HEK293T (cell line): ENCODE measurements at regions not wholly inside any gene's neighbourhood (a gene's known extent, or its start where the extent isn't known, plus 50 kb on each side); places are given as distances from the start of the nearest gene placed in this dataset.

Source experiments
- CTCF ChIA-PET: fragments of 350-600 bp; formaldehyde crosslinking; extraction: SDS; loops from one replicate; lab custom pipeline; 2021; ENCODE audit warnings: antibody characterized with exemption, inconsistent platforms; lab: Yijun Ruan, JAX
- POLR2A ChIA-PET: fragments of 350-600 bp; formaldehyde crosslinking; extraction: SDS; loops from one replicate; lab custom pipeline; 2020; ENCODE audit warnings: antibody characterized with exemption, inconsistent platforms; lab: Yijun Ruan, JAX
- DNase-seq: peaks from one replicate; pipeline ENCODE4 v3.0.0; 2012; ENCODE audit warnings: mixed read lengths; ENCODE audit errors: extremely low spot score
- ARNT ChIP-seq: fragments of 450-650 bp; IDR thresholded peaks from 2 replicates; pipeline ENCODE4 v1.6.1; 2017; ENCODE audit warnings: mild to moderate bottlenecking
- BHLHE40 ChIP-seq: fragments of 450-650 bp; IDR thresholded peaks from 2 replicates; pipeline ENCODE4 v1.6.1; 2016; ENCODE audit warnings: mild to moderate bottlenecking, moderate library complexity, borderline replicate concordance
- CTBP1 ChIP-seq: fragments of 450-650 bp; IDR thresholded peaks from 2 replicates; pipeline ENCODE4 v1.6.1; 2016; ENCODE audit warnings: borderline replicate concordance
- ELF4 ChIP-seq: fragments of 450-650 bp; IDR thresholded peaks from 2 replicates; pipeline ENCODE4 v1.6.1; 2017; ENCODE audit warnings: antibody characterized with exemption
- FOXA1 ChIP-seq: fragments of 450-650 bp; IDR thresholded peaks from 2 replicates; pipeline ENCODE4 v1.6.1; 2016; ENCODE audit warnings: mild to moderate bottlenecking
- FOXK2 ChIP-seq: fragments of 450-650 bp; IDR thresholded peaks from 2 replicates; pipeline ENCODE4 v1.6.1; 2016; ENCODE audit warnings: mild to moderate bottlenecking
- FOXM1 ChIP-seq: fragments of 450-650 bp; IDR thresholded peaks from 2 replicates; pipeline ENCODE4 v1.6.1; 2017; ENCODE audit warnings: mild to moderate bottlenecking, borderline replicate concordance
- HDGF ChIP-seq: fragments of 450-650 bp; IDR thresholded peaks from 2 replicates; pipeline ENCODE4 v1.6.1; 2017; ENCODE audit warnings: antibody characterized with exemption, borderline replicate concordance
- L3MBTL2 ChIP-seq: fragments of 450-650 bp; conservative IDR thresholded peaks from 2 replicates; pipeline ENCODE4 v1.6.1; 2016; ENCODE audit warnings: mild to moderate bottlenecking
- LEF1 ChIP-seq: fragments of 450-650 bp; IDR thresholded peaks from 2 replicates; pipeline ENCODE4 v1.6.1; 2017; ENCODE audit warnings: mild to moderate bottlenecking, borderline replicate concordance
- NFRKB ChIP-seq: fragments of 450-650 bp; IDR thresholded peaks from 2 replicates; pipeline ENCODE4 v1.6.1; 2016; ENCODE audit warnings: mild to moderate bottlenecking, moderate library complexity
- SP1 ChIP-seq: fragments of 450-650 bp; IDR thresholded peaks from 2 replicates; pipeline ENCODE4 v1.6.1; 2017
- SUZ12 ChIP-seq: fragments of 450-650 bp; IDR thresholded peaks from 2 replicates; pipeline ENCODE4 v1.6.1; 2016; ENCODE audit warnings: mild to moderate bottlenecking
- TARDBP ChIP-seq: fragments of 450-650 bp; IDR thresholded peaks from 2 replicates; pipeline ENCODE4 v1.6.1; 2016
- ZNF384 ChIP-seq: fragments of 450-650 bp; IDR thresholded peaks from 2 replicates; pipeline ENCODE4 v1.6.1; 2016
- TF ChIP-seq, protein P1 (sequence below): fragments of 450-650 bp; IDR thresholded peaks from 2 replicates; pipeline ENCODE4 v1.6.1; 2016

DNA sequence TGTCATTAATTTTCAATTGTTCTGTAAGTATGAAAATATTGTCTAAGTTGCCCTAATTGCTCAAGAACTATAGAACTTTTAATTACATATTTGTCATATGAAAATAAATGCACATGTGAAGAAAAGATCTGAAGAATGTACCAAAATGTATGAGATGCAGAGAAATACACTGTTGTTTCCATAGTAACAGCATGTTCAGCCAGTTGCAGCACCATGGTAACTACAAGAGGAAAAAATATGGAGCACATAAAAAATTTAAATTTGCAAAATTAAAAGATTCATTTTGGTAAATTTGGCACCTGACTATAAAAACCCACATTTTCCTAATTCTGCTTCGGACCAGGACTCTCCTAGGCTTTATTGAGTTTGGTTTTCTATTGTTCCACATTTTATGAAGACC lies 1170.0 kb upstream of the MIR17HG start:
- CTCF ChIA-PET = interaction anchor here (0.9 kb wide), 1 partner anchor 23 kb away, joined by 3 read pairs; no protein-coding TSS in a partner anchor
- TF ChIP-seq BHLHE40 = no peak
- TF ChIP-seq FOXA1 = no peak
- TF ChIP-seq SUZ12 = no peak
- TF ChIP-seq TARDBP = no peak
- no peak for TF ChIP-seq ARNT
- TF ChIP-seq, protein P1, sequence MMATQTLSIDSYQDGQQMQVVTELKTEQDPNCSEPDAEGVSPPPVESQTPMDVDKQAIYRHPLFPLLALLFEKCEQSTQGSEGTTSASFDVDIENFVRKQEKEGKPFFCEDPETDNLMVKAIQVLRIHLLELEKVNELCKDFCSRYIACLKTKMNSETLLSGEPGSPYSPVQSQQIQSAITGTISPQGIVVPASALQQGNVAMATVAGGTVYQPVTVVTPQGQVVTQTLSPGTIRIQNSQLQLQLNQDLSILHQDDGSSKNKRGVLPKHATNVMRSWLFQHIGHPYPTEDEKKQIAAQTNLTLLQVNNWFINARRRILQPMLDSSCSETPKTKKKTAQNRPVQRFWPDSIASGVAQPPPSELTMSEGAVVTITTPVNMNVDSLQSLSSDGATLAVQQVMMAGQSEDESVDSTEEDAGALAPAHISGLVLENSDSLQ = no peak
- TF ChIP-seq SP1 = no peak
- no peak for TF ChIP-seq FOXK2
- no peak for TF ChIP-seq CTBP1
- no peak for DNase-seq
- POLR2A ChIA-PET = no interaction called here

DNA sequence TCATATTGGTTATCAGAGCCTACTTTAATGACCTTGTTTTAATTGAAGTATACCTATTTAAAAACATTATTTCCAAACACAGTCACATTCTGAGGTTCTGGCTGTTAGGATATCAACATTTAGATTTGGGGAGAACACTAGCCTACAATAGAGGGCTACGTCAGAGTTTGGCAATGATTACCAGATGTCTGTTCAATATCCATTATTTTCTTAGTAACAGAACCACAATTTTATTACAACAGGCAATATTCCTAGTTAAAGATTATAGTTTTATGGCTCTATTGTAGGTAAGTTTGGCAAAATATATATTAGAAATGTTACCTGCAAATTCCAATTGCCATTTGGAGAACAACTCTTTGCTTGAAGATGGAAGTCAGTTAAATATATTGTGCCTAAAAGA lies 1163.1 kb upstream of the MIR17HG start:
- no peak for DNase-seq
- ChIA-PET CTCF (no interaction called here), POLR2A (no interaction called here)
- TF ChIP-seq ELF4 = no peak

DNA sequence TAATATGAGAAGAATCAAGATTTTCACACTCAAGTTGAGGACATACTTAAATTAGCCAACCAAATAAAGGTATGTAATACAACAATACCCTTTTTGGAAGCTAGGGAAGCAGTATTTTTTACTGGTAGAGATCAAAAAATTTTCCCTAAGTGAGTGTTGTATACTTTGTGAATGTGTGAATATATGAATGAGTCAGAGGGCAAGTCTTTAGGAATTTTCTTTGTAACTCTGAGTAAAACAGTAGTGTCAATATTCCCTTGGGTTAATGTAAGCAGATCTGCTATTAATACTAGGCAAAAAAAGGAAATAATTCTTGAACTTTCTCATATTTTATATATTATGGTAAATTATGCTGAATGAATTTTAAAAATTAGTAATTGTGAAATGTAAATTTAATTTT lies 1161.8 kb upstream of the MIR17HG start:
- POLR2A ChIA-PET = no interaction called here
- CTCF ChIA-PET = no interaction called here
- DNase-seq = no peak
- TF ChIP-seq ARNT = no peak
- TF ChIP-seq ELF4 = no peak
- TF ChIP-seq BHLHE40 = no peak
- no peak for TF ChIP-seq L3MBTL2
- no peak for TF ChIP-seq FOXM1
- TF ChIP-seq SUZ12 = no peak
- TF ChIP-seq TARDBP = no peak
- no peak for TF ChIP-seq FOXA1

DNA sequence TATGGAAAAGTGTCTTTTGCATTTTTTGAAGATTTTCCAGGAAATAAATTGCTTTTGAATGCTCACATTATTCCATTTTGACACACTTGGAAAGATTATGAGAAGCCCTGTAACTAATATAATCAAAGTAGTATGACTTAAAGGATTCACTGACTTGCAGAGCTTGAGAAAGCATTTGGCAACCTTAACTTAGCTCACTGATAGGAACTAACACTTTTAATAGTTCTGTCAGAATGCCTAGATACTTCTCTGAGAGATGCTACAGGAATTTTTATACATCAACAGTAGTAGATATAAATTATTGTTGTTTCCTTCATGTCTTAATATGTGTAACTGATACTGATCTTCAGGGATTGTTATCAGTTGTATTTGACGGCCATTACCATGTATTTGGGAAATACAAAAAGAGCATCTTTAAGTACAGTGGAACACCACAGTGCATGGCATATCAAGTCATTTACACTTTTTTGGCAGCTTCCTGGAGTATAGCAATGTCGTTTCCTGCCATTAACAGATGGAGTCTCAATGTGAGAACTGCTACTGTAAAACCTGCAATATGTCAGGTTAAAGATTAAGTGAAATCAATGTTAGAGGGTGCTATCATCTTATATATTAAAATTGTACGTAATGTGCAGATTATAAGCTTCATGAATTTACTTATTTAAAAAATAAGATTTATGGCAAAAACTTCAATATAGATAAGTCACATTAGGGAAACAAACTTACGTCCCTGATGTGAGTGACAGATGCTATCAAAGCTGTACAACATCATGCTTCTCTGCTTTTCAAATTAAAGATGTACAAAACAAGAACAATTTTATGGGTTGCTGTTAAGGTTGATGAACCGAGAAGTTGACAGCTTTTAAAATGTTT lies 1159.8 kb upstream of the MIR17HG start:
- CTCF ChIA-PET = no interaction called here
- TF ChIP-seq L3MBTL2 (no peak), ELF4 (no peak), BHLHE40 (no peak), LEF1 (no peak), ARNT (no peak), CTBP1 (no peak), ZNF384 (no peak)
- POLR2A ChIA-PET = no interaction called here
- DNase-seq = no peak

DNA sequence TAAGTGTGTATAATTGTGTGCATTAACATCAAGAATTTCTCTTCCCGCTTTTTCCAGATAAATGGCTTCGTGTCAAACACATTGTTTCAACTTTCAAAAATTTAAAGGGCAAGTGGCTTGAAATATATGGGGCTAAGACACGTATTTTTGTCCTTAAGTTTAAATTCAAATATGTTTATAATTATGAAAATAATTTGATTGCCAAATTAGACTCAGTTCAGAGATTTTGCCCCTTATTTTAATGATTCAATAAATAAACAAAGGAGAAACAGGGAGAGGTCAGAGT lies 1159.2 kb upstream of the MIR17HG start:
- POLR2A ChIA-PET = no interaction called here
- CTCF ChIA-PET = no interaction called here
- TF ChIP-seq ZNF384 = no peak
- TF ChIP-seq L3MBTL2 = peak; percentile 57
- DNase-seq = no peak

DNA sequence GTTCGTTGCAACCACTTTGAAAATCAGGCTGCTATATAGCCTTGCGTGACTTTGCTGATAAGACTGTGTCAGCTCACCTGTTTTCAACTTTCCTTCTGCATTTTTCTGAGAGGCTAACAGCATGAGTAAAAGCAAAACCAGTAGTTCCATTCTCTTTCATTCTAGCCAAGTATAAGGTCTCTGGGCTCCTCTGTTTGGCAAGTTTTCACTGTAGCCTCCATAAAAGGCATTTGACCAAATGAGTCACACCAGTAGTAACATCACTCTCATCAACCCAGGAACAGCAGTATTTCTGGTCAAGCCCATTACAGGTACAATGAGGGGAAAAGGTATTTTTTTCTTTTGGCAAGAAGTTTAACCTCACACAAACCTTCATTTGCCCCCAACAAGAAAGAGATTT lies 1149.8 kb upstream of the MIR17HG start:
- ChIA-PET CTCF (no interaction called here), POLR2A (no interaction called here)
- DNase-seq = no peak
- TF ChIP-seq L3MBTL2 (no peak), TARDBP (no peak), SUZ12 (no peak), BHLHE40 (no peak), FOXK2 (no peak), ZNF384 (no peak), FOXA1 (no peak), ARNT (no peak), CTBP1 (no peak), FOXM1 (no peak), NFRKB (no peak), LEF1 (no peak), HDGF (no peak), SP1 (no peak), ELF4 (no peak)
- TF ChIP-seq, protein P1 = no peak

DNA sequence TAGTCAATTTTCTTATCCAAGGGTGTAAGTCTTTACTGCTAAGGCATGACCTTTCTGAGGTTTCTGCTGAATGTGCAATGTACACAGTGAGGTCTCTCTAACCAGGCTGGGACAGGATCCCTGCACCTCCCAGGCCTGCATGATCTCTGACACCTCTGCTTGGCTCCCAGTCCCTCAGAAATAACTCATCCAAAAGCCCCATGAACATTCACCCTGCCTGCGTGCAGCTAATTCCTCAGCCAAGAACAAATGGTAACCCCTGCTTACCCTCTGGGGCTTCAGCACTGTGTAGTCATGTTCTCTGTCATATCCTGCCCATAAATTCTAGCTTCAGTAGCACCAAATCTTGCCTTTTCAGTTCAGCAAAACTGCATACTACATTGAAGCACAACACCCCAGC lies 1146.3 kb upstream of the MIR17HG start:
- ChIA-PET POLR2A (no interaction called here), CTCF (no interaction called here)
- DNase-seq = no peak

More for the DNA sequence above, 1146.3 kb upstream of the MIR17HG start:
- TF ChIP-seq BHLHE40 (no peak), NFRKB (no peak), ZNF384 (no peak), TARDBP (no peak), LEF1 (no peak), ARNT (no peak), FOXK2 (no peak), SP1 (no peak), FOXM1 (no peak), CTBP1 (no peak), FOXA1 (no peak), L3MBTL2 (no peak), HDGF (no peak)
- TF ChIP-seq, protein P1 = no peak
